ENCODE measurements at regions not wholly inside any gene's neighbourhood (a gene's known extent, or its start where the extent isn't known, plus 50 kb on each side); places are given as distances from the start of the nearest gene placed in this dataset.

DNA sequence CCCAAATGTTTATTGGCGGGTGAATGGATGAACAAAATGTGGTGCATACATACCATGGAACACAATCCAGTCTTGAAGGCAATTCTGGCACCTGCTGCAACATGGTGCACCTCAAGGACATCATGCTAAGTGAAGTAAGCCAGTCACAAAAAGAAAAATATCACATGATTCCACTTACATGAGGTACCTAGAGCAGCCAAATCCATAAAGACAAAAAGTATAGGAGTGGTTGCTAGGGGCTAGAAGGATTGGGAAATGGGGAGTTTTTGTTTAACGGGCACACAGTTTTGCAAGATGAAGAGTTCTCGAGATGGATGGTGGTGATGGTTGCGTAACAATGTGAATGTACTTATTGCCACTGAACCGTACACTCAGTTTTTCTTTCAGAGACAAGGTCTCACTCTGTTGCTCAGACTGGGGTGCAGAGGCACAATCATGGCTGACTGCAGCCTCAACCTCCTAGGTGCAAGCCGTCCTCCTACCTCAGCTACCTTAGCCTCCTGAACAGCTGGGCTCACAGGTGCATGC lies 90.9 kb upstream of the CERS6 start:
- no peak for TF ChIP-seq EZH2 (IDR thresholded peaks at IDR 0.05; ENCODE audit: borderline replicate concordance, low read depth, low read length, severe bottlenecking)
- TF ChIP-seq, protein P1, sequence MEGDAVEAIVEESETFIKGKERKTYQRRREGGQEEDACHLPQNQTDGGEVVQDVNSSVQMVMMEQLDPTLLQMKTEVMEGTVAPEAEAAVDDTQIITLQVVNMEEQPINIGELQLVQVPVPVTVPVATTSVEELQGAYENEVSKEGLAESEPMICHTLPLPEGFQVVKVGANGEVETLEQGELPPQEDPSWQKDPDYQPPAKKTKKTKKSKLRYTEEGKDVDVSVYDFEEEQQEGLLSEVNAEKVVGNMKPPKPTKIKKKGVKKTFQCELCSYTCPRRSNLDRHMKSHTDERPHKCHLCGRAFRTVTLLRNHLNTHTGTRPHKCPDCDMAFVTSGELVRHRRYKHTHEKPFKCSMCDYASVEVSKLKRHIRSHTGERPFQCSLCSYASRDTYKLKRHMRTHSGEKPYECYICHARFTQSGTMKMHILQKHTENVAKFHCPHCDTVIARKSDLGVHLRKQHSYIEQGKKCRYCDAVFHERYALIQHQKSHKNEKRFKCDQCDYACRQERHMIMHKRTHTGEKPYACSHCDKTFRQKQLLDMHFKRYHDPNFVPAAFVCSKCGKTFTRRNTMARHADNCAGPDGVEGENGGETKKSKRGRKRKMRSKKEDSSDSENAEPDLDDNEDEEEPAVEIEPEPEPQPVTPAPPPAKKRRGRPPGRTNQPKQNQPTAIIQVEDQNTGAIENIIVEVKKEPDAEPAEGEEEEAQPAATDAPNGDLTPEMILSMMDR (IDR thresholded peaks at IDR 0.05; ENCODE audit: borderline replicate concordance, extremely low read depth, low read length, poor library complexity, severe bottlenecking), result no peak
- no peaks in the 10 kb centered on the region for H3K79me2 ChIP-seq (ENCODE audit: insufficient read depth, low read length)
- H3K9me3 ChIP-seq (ENCODE audit: insufficient read depth, low read length, severe bottlenecking), result no peaks in the 10 kb centered on the region
- H2AFZ ChIP-seq (ENCODE audit: low read depth, low read length), result no peak overlapping the region
- no peaks in the 10 kb centered on the region for H3K27me3 ChIP-seq (ENCODE audit: insufficient read depth, low read length, poor library complexity)
- H4K20me1 ChIP-seq (ENCODE audit: insufficient read depth, low read length), result no peaks in the 10 kb centered on the region
- H3K36me3 ChIP-seq (ENCODE audit: insufficient read depth, low read length), result no peaks in the 10 kb centered on the region
- H3K4me3 ChIP-seq (ENCODE audit: low read depth in 1 of 2, low read length in 2 of 2), result no peak overlapping the region
- no peak overlapping the region for H3K9ac ChIP-seq (ENCODE audit: low read depth, low read length)
- no peak overlapping the region for H3K4me2 ChIP-seq (ENCODE audit: insufficient read depth, low read length)
- DNase-seq (no peak), ATAC-seq (ENCODE audit: insufficient read depth, low read depth) (no peak)
- no peaks in the 10 kb centered on the region for H3K4me1 ChIP-seq (ENCODE audit: insufficient read depth, low read length)
- H3K27ac ChIP-seq (ENCODE audit: low read length), result no peak overlapping the region

DNA sequence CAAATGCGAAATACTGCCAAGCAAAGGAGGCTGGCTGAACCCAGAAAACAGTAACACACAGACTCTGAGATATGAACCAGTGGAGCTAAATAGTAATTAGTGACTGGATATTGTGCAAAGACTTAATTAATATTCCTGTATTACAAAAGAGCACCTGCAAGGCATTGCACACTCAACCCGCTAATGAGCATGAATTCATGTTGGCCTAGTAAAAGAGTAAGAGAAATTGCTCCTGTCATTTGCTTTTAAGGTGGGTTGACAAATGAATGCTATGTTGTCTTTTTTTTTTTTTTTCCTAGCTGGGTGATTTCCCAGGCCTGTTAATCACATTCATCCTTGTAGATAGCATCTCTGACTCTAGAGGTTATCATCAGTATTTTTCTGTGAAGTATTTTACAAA lies 87.0 kb upstream of the CERS6 start:
- Histone ChIP-seq H3K27me3 (ENCODE audit: insufficient read depth, low read length, poor library complexity) (no peaks in the 10 kb centered on the region), H3K9me3 (ENCODE audit: insufficient read depth, low read length, severe bottlenecking) (no peaks in the 10 kb centered on the region), H3K36me3 (ENCODE audit: insufficient read depth, low read length) (no peaks in the 10 kb centered on the region), H3K79me2 (ENCODE audit: insufficient read depth, low read length) (no peaks in the 10 kb centered on the region), H2AFZ (ENCODE audit: low read depth, low read length) (no peak overlapping the region), H3K4me2 (ENCODE audit: insufficient read depth, low read length) (no peak overlapping the region), H3K4me3 (ENCODE audit: low read depth in 1 of 2, low read length in 2 of 2) (no peak overlapping the region), H3K27ac (ENCODE audit: low read length) (no peak overlapping the region), H3K9ac (ENCODE audit: low read depth, low read length) (no peak overlapping the region), H3K4me1 (ENCODE audit: insufficient read depth, low read length) (peaks cover 17% of the 10 kb centered on the region), H4K20me1 (ENCODE audit: insufficient read depth, low read length) (no peaks in the 10 kb centered on the region)
- DNase-seq, result no peak
- no peak for ATAC-seq (ENCODE audit: insufficient read depth, low read depth)
- TF ChIP-seq EZH2 (IDR thresholded peaks at IDR 0.05; ENCODE audit: borderline replicate concordance, low read depth, low read length, severe bottlenecking), result no peak
- TF ChIP-seq, protein P1 (IDR thresholded peaks at IDR 0.05; ENCODE audit: borderline replicate concordance, extremely low read depth, low read length, poor library complexity, severe bottlenecking), result no peak

DNA sequence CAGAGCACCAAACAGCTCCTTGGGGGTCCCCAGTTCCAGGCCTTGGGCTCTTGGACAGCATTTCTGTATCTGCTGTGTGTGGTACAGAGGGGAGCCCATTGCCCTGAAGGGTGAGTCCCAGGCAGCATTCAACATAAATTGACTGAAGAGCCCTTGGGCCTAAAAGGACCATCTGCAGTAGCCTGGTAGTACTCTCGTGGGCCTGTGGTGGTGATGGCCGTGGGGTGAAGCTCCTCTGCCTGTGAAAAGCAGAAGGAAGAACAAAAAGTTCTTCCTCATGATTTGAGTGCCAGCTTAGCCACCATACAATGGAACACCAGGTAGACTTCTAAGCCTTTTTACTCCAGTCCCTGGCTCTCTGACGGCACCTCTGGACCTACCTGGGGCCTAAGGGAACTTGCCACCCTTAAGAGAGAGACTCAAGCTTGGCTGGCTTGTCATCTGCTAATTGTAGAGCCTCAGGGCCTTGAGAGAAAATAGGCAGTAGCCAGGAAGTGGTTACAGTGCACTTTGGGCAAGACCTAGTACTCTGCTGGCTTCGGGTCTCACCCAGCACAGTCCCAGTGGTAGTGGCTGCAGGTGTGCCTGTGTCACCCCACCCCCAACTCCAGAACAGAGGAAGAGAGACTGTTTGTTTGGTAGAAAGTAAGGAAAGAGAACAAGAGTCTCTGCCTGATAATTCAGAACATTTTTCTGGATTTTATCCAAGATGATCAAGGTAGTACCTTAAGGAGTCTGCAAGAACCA lies 84.6 kb upstream of the CERS6 start:
- H3K4me2 ChIP-seq (ENCODE audit: insufficient read depth, low read length), result peak overlapping the region; percentile 29; the same call in 1 of the 2 replicates
- H3K79me2 ChIP-seq (ENCODE audit: insufficient read depth, low read length), result no peaks in the 10 kb centered on the region

More for the DNA sequence above, 84.6 kb upstream of the CERS6 start:
- no peaks in the 10 kb centered on the region for H4K20me1 ChIP-seq (ENCODE audit: insufficient read depth, low read length)
- no peak overlapping the region for H2AFZ ChIP-seq (ENCODE audit: low read depth, low read length)
- peak; percentile 86 for DNase-seq
- H3K4me3 ChIP-seq (ENCODE audit: low read depth in 1 of 2, low read length in 2 of 2), result no peak overlapping the region
- no peaks in the 10 kb centered on the region for H3K27me3 ChIP-seq (ENCODE audit: insufficient read depth, low read length, poor library complexity)
- ATAC-seq (ENCODE audit: insufficient read depth, low read depth), result peak; percentile 99
- no peak overlapping the region for H3K9ac ChIP-seq (ENCODE audit: low read depth, low read length)
- no peaks in the 10 kb centered on the region for H3K36me3 ChIP-seq (ENCODE audit: insufficient read depth, low read length)
- TF ChIP-seq EZH2 (IDR thresholded peaks at IDR 0.05; ENCODE audit: borderline replicate concordance, low read depth, low read length, severe bottlenecking), result no peak
- TF ChIP-seq, protein P1 (IDR thresholded peaks at IDR 0.05; ENCODE audit: borderline replicate concordance, extremely low read depth, low read length, poor library complexity, severe bottlenecking), result no peak
- H3K27ac ChIP-seq (ENCODE audit: low read length), result peak overlapping the region; percentile 64
- no peaks in the 10 kb centered on the region for H3K9me3 ChIP-seq (ENCODE audit: insufficient read depth, low read length, severe bottlenecking)
- peaks cover 17% of the 10 kb centered on the region for H3K4me1 ChIP-seq (ENCODE audit: insufficient read depth, low read length)
